ENCODE measurements at regions not wholly inside any gene's neighbourhood (a gene's known extent, or its start where the extent isn't known, plus 50 kb on each side); places are given as distances from the start of the nearest gene placed in this dataset.

DNA sequence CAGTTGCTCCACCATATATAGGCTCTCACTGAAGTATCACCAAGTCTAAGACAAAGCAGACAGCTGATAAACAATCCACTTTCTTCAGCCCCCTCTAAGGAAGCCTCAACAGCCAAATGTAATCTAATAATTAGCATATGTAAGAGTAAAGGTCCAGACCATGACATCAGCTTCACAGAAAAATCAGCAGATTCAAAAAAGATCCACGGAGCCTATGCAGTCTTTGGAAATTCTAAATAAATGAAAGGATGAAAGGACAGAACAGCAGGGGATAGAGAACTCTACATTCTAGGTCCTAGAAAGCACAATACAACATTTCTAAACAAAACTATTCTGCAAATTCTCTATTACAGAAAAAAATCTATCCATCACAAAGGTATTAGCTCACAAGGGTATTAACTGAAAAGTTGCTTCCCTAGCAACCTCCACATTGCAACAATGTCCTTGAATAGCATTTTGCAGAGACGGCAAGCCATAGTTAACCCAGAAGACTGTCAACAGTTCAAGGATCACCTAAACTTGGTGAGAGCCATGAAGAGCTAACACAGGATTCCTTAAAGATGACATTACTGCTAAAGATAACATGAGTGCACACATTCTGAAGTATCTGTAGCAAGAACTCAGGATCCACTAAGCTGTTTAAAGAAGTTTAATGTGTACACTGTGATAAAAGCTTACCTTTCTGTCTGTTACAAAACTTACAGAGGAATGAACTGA, 74.3 kb downstream of the SIPA1L2 start:
- Histone ChIP-seq H3K36me3 (replicated peaks in 1 of 2; ENCODE audit: control insufficient read depth in 1 of 2, insufficient read depth in 2 of 2, low read length in 1 of 2) (no peaks in the 10 kb centered on the region), H3K9me2 (no peaks in the 10 kb centered on the region), H4K20me1 (ENCODE audit: insufficient read depth) (no peaks in the 10 kb centered on the region), H3K9me3 (no peaks in the 10 kb centered on the region), H3K79me2 (ENCODE audit: insufficient read depth) (no peaks in the 10 kb centered on the region), H3K4me3 (ENCODE audit: low read depth in 2 of 2, low read length in 1 of 2) (no peak overlapping the region), H3F3A (replicated peaks; ENCODE audit: insufficient read depth) (no peaks in the 10 kb centered on the region), H3K27me3 (ENCODE audit: insufficient read depth) (no peaks in the 10 kb centered on the region), H3K9ac (no peak overlapping the region), H2AFZ (ENCODE audit: low read depth) (no peak overlapping the region), H3K27ac (ENCODE audit: low read depth in 2 of 2, low read length in 1 of 2) (no peak overlapping the region), H3K4me2 (no peak overlapping the region), H3K4me1 (ENCODE audit: control insufficient read depth in 1 of 2, insufficient read depth in 2 of 2, low read depth in 1 of 2, low read length in 1 of 2) (peaks cover 0 to 38% of the 10 kb centered on the region in 2 experiments; a peak in 3 of 4 replicates)
- POLR2A ChIA-PET: no interaction called here
- CTCF ChIA-PET: interaction anchor here (0.7 to 1.3 kb wide), 4 partner anchors 10 to 733 kb away, joined by 3 to 6 read pairs (median 4); no protein-coding TSS in a partner anchor
- DNase-seq: no peak
- TF ChIP-seq EP300 (IDR thresholded peaks at IDR 0.05; ENCODE audit: borderline replicate concordance in 1 of 2, low read depth in 1 of 2, low read length in 1 of 2) (no peak), SMC3 (IDR thresholded peaks at IDR 0.05; ENCODE audit: low read depth, low read length) (no peak), REST (IDR thresholded peaks at IDR 0.05; ENCODE audit: low read depth, low read length) (no peak), RXRA (IDR thresholded peaks at IDR 0.05; ENCODE audit: borderline replicate concordance, low read depth) (no peak), GABPA (IDR thresholded peaks at IDR 0.05; ENCODE audit: low read depth) (no peak), EZH2phosphoT487 (IDR thresholded peaks at IDR 0.05; ENCODE audit: borderline replicate concordance, low read depth) (no peak), TAF1 (IDR thresholded peaks at IDR 0.05; ENCODE audit: borderline replicate concordance, low read depth, low read length) (no peak), YY1 (IDR thresholded peaks at IDR 0.05; ENCODE audit: low read depth) (no peak), MEF2A (IDR thresholded peaks at IDR 0.05; ENCODE audit: borderline replicate concordance, low read depth) (no peak), CHD2 (IDR thresholded peaks at IDR 0.05; ENCODE audit: low read length, partially characterized antibody) (no peak), RAD21 (IDR thresholded peaks at IDR 0.05; ENCODE audit: low read length) (no peak), FOXJ3 (CRISPR knock-in tag; IDR thresholded peaks at IDR 0.05) (no peak), SIN3A (IDR thresholded peaks at IDR 0.05; ENCODE audit: borderline replicate concordance, low read depth, low read length) (no peak), CTCF (IDR thresholded peaks at IDR 0.05) (no peak), IRF3 (IDR thresholded peaks at IDR 0.05; ENCODE audit: low read depth, low read length) (no peak), JUND (IDR thresholded peaks at IDR 0.05) (no peak), PBX3 (IDR thresholded peaks at IDR 0.05) (no peak)
- TF ChIP-seq, protein P1, sequence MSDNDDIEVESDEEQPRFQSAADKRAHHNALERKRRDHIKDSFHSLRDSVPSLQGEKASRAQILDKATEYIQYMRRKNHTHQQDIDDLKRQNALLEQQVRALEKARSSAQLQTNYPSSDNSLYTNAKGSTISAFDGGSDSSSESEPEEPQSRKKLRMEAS (IDR thresholded peaks at IDR 0.05; ENCODE audit: low read depth): no peak
- TF ChIP-seq, protein P2, sequence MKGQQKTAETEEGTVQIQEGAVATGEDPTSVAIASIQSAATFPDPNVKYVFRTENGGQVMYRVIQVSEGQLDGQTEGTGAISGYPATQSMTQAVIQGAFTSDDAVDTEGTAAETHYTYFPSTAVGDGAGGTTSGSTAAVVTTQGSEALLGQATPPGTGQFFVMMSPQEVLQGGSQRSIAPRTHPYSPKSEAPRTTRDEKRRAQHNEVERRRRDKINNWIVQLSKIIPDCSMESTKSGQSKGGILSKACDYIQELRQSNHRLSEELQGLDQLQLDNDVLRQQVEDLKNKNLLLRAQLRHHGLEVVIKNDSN (IDR thresholded peaks at IDR 0.05; ENCODE audit: borderline replicate concordance, low read depth): no peak
- WGBS (ENCODE audit: low lambda C conversion rate): 63% methylated on average over 2 of the region's 2 CpGs

Measured in SK-N-SH (cell line).